ENCODE measurements at regions not wholly inside any gene's neighbourhood (a gene's known extent, or its start where the extent isn't known, plus 50 kb on each side); places are given as distances from the start of the nearest gene placed in this dataset.

DNA sequence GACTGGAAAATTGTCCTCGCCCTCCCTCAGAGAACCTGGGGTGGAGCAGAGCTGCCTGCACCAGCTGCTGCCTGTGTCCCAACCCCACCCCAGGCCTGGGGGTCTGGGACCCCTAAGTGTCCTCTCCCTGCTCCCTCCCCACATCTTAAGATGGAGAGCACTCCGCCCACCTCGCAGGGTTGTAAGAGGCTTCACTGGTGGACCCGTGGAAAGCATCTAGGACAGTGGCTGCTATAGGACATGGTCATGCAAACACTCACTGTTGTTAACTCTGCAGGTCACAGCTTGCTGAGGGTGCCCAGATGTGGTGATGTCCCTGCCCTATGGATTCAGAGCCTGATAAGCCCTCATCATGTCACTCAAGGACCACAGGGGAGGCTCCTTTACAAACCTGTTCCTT is 62.0 kb upstream of the ARNT2 start:
- TF ChIP-seq, protein P1, sequence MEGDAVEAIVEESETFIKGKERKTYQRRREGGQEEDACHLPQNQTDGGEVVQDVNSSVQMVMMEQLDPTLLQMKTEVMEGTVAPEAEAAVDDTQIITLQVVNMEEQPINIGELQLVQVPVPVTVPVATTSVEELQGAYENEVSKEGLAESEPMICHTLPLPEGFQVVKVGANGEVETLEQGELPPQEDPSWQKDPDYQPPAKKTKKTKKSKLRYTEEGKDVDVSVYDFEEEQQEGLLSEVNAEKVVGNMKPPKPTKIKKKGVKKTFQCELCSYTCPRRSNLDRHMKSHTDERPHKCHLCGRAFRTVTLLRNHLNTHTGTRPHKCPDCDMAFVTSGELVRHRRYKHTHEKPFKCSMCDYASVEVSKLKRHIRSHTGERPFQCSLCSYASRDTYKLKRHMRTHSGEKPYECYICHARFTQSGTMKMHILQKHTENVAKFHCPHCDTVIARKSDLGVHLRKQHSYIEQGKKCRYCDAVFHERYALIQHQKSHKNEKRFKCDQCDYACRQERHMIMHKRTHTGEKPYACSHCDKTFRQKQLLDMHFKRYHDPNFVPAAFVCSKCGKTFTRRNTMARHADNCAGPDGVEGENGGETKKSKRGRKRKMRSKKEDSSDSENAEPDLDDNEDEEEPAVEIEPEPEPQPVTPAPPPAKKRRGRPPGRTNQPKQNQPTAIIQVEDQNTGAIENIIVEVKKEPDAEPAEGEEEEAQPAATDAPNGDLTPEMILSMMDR (IDR thresholded peaks at IDR 0.05), result no peak
- TF ChIP-seq POLR2A (IDR thresholded peaks at IDR 0.05), result no peak
